HepG2 (cell line): ENCODE measurements at regions not wholly inside any gene's neighbourhood (a gene's known extent, or its start where the extent isn't known, plus 50 kb on each side); places are given as distances from the start of the nearest gene placed in this dataset.

Experiments used
- ATAC-seq: fragments of 200-7000 bp; cut with Tn5 transposase; 3 replicates; pipeline ENCODE4 v1.9.1; 2020; ENCODE audit warnings: mild to moderate bottlenecking, moderate library complexity
- BruUV-seq: library from RNA; stranded (reverse); fragments of 400-500 nt; replicated peaks from 2 replicates; lab custom pipeline; 2021; lab: Mats Ljungman, UMichigan
- CTCF ChIA-PET: fragments of 300-600 bp; formaldehyde crosslinking; extraction: SDS; loops from one replicate; lab custom pipeline; 2021; ENCODE audit warnings: low total read pairs, inconsistent platforms, low intra/inter-chr PET ratio; lab: Yijun Ruan, JAX
- POLR2A ChIA-PET: fragments of 350-600 bp; sonication (Branson Sonifier 250); formaldehyde crosslinking; loops from one replicate; lab custom pipeline; 2020; ENCODE audit warnings: antibody characterized with exemption, inconsistent platforms; lab: Yijun Ruan, JAX
- DNase-seq: peaks from one replicate; pipeline ENCODE4 v3.0.0-alpha.2; 2015; ENCODE audit warnings: low spot score
- FAIRE-seq: peaks from 3 replicates; lab custom pipeline; 2011; peaks lifted over from hg19 to GRCh38; lab: Jason Lieb, UNC
- H2AFZ ChIP-seq: one replicate; pipeline ENCODE4 v1.6.1; 2011; ENCODE audit warnings: low read length, inconsistent platforms
- H3K27ac ChIP-seq: fragments of 300-600 bp; 3 replicates; pipeline ENCODE4 v1.8.0; 2011; ENCODE audit warnings: mixed run types, mild to moderate bottlenecking, mixed read lengths, low read length, inconsistent platforms; ENCODE audit not compliant: insufficient read depth; ENCODE audit errors: extremely low read length
- H3K27me3 ChIP-seq, 2 experiments: fragments of 200-600 bp in 1 of 2; 2 replicates in 1 of 2; 3 replicates in 1 of 2; pipeline versions ENCODE4 v1.6.0 to v1.8.0; 2011; ENCODE audit warnings: low read length in 2 of 2, mild to moderate bottlenecking in 2 of 2, moderate library complexity in 2 of 2, inconsistent platforms in 1 of 2; ENCODE audit not compliant: insufficient read depth in 2 of 2, control insufficient read depth in 1 of 2
- H3K36me3 ChIP-seq, 2 experiments: fragments of 200-600 bp in 1 of 2; replicated peaks in 1 of 2; 2 replicates in 1 of 2; 3 replicates in 1 of 2; pipeline versions ENCODE4 v1.5.1 to v1.8.0; 2011; ENCODE audit warnings: low read length in 2 of 2, inconsistent platforms in 1 of 2; ENCODE audit not compliant: insufficient read depth in 2 of 2, control insufficient read depth in 1 of 2
- H3K4me1 ChIP-seq: 2 replicates; pipeline ENCODE4 v1.5.1; 2012; ENCODE audit warnings: low read length, inconsistent platforms; ENCODE audit not compliant: insufficient read depth
- H3K4me2 ChIP-seq: 2 replicates; pipeline ENCODE4 v1.6.0; 2011; ENCODE audit warnings: low read depth, low read length, inconsistent platforms
- H3K4me3 ChIP-seq, 3 experiments: fragments of 200-600 bp in 1 of 3; sonication (generic), shearing (Covaris generic) in 1 of 3; replicated peaks in 1 of 3; 2 replicates each; pipeline ENCODE4 v1.5.1; 2011 to 2016; ENCODE audit warnings: low read length in 3 of 3, inconsistent platforms in 2 of 3, low read depth in 2 of 3, mild to moderate bottlenecking in 2 of 3, control low read depth in 1 of 3, mixed read lengths in 1 of 3; ENCODE audit not compliant: insufficient read depth in 1 of 3
- H3K79me2 ChIP-seq: one replicate; pipeline ENCODE4 v1.6.1; 2011; ENCODE audit warnings: low read length, inconsistent platforms; ENCODE audit not compliant: insufficient read depth
- H3K9ac ChIP-seq: 2 replicates; pipeline ENCODE4 v1.6.0; 2011; ENCODE audit warnings: mild to moderate bottlenecking, low read depth, low read length, inconsistent platforms; ENCODE audit not compliant: insufficient read depth
- H3K9me3 ChIP-seq: 2 replicates; pipeline ENCODE4 v1.5.1; 2012; ENCODE audit warnings: mild to moderate bottlenecking, low read length
- H4K20me1 ChIP-seq: 2 replicates; pipeline ENCODE4 v1.6.0; 2011; ENCODE audit warnings: inconsistent platforms, mild to moderate bottlenecking, low read length, moderate library complexity; ENCODE audit not compliant: insufficient read depth
- CENPT ChIP-seq: sonication (generic); formaldehyde crosslinking; IDR thresholded peaks from 2 replicates; pipeline ENCODE4 v1.8.0; 2022; ENCODE audit warnings: low read depth, mild to moderate bottlenecking, moderate library complexity, missing genetic modification reagents
- DRAP1 ChIP-seq: IDR thresholded peaks from 2 replicates; pipeline ENCODE4 v1.6.1; 2016; ENCODE audit warnings: missing genetic modification reagents, missing compliant biosample characterization
- FOXJ3 ChIP-seq: sonication (generic); formaldehyde crosslinking; IDR thresholded peaks from 2 replicates; pipeline ENCODE4 v1.4.0; 2020; ENCODE audit warnings: missing genetic modification reagents, mild to moderate bottlenecking, borderline replicate concordance
- HNRNPLL ChIP-seq: fragments of 200-400 bp; formaldehyde crosslinking; IDR thresholded peaks from 2 replicates; pipeline ENCODE4 v1.6.1; 2017; ENCODE audit warnings: mild to moderate bottlenecking, low read depth, low read length; ENCODE audit not compliant: poor library complexity, severe bottlenecking
- KAT8 ChIP-seq: IDR thresholded peaks from 2 replicates; pipeline ENCODE4 v1.6.1; 2016; ENCODE audit warnings: missing genetic modification reagents, missing compliant biosample characterization
- MYPOP ChIP-seq: sonication (generic); formaldehyde crosslinking; IDR thresholded peaks from 2 replicates; pipeline ENCODE4 v1.8.1; 2023; ENCODE audit warnings: mild to moderate bottlenecking, moderate library complexity, missing genetic modification reagents
- NR2F1 ChIP-seq, 2 experiments: fragments of 450-650 bp in 1 of 2; formaldehyde crosslinking in 1 of 2; IDR thresholded peaks; 2 replicates each; pipeline versions ENCODE4 v1.5.0 to v1.6.1; 2016 to 2020; ENCODE audit warnings: mild to moderate bottlenecking in 1 of 2, missing compliant biosample characterization in 1 of 2, missing genetic modification reagents in 1 of 2, moderate library complexity in 1 of 2
- PTBP1 ChIP-seq: fragments of 200-400 bp; formaldehyde crosslinking; IDR thresholded peaks from 2 replicates; pipeline ENCODE4 v1.6.1; 2018; ENCODE audit warnings: low read length, low read depth; ENCODE audit not compliant: poor library complexity, severe bottlenecking
- TERF1 ChIP-seq: sonication (generic); formaldehyde crosslinking; IDR thresholded peaks from 2 replicates; pipeline ENCODE4 v1.8.0; 2022; ENCODE audit warnings: mild to moderate bottlenecking, missing genetic modification reagents, moderate library complexity
- TFAP4 ChIP-seq: sonication (generic); IDR thresholded peaks from 2 replicates; pipeline ENCODE4 v1.6.1; 2016; ENCODE audit warnings: low read depth, borderline replicate concordance
- ZNF343 ChIP-seq: sonication (generic); formaldehyde crosslinking; IDR thresholded peaks from 2 replicates; pipeline ENCODE4 v1.4.0; 2020; ENCODE audit warnings: mild to moderate bottlenecking, missing genetic modification reagents
- ZNF414 ChIP-seq: sonication (generic); formaldehyde crosslinking; IDR thresholded peaks from 2 replicates; pipeline ENCODE4 v1.5.0; 2020; ENCODE audit warnings: missing genetic modification reagents
- ZNF782 ChIP-seq: sonication (generic); formaldehyde crosslinking; IDR thresholded peaks from 2 replicates; pipeline ENCODE4 v1.4.0; 2020; ENCODE audit warnings: missing genetic modification reagents, mild to moderate bottlenecking, borderline replicate concordance
- WGBS: methylation state at CpG from one replicate; pipeline ENCODE4 v1.1.6; 2017; ENCODE audit warnings: low lambda C conversion rate; 5-methylcytosine and 5-hydroxymethylcytosine counted together
- in situ Hi-C: cut with HindIII; loops from 2 replicates; pipeline ENCODE4 v1.10.0; 2017; ENCODE audit warnings: low pct_unique_long_range_greater_than_20kb; ENCODE audit not compliant: extremely low pct_ligation_motif_present
- intact Hi-C: fragments of 100-400 bp; cut with micrococcal nuclease; formaldehyde crosslinking; loops from one replicate; pipeline ENCODE4 v1.10.0; 2022; ENCODE audit not compliant: unreplicated experiment

GRCh38 chr6:66662196-66662595, 955.2 kb upstream of the EYS start:
- Histone ChIP-seq H3K27ac (no peak overlapping the region), H3K4me1 (no peaks in the 10 kb centered on the region), H3K4me2 (no peak overlapping the region), H3K36me3 (no peaks in the 10 kb centered on the region), H3K79me2 (no peaks in the 10 kb centered on the region), H3K9ac (no peak overlapping the region), H3K27me3 (no peaks in the 10 kb centered on the region), H3K9me3 (no peaks in the 10 kb centered on the region), H4K20me1 (no peaks in the 10 kb centered on the region), H3K4me3 (no peak overlapping the region), H2AFZ (no peak overlapping the region)
- no peak for TF ChIP-seq KAT8 (CRISPR knock-in tag)
- TF ChIP-seq TFAP4: no peak
- TF ChIP-seq ZNF414 (CRISPR knock-in tag): no peak
- no peak for TF ChIP-seq MYPOP (CRISPR knock-in tag)
- in situ Hi-C loops: no loop called here
- FAIRE-seq (no peak), DNase-seq (peak; percentile 10), ATAC-seq (no peak)
- ChIA-PET POLR2A (no interaction called here), CTCF (no interaction called here)
- no TSS peak for BruUV-seq
- intact Hi-C loops: no loop called here

- Histone ChIP-seq H3K4me3 (no peak overlapping the region), H3K36me3 (no peaks in the 10 kb centered on the region), H2AFZ (no peak overlapping the region), H3K79me2 (no peaks in the 10 kb centered on the region), H3K4me1 (no peaks in the 10 kb centered on the region), H3K27ac (no peak overlapping the region), H3K9me3 (peaks cover 8% of the 10 kb centered on the region; the same call in 1 of the 2 replicates), H3K27me3 (no peaks in the 10 kb centered on the region), H3K9ac (no peak overlapping the region), H3K4me2 (no peak overlapping the region), H4K20me1 (no peaks in the 10 kb centered on the region)
- no peak for FAIRE-seq
- POLR2A ChIA-PET: no interaction called here
- in situ Hi-C loops: no loop called here
- CTCF ChIA-PET: no interaction called here
- no peak for DNase-seq
- no TSS peak for BruUV-seq
- WGBS: 12% methylated on average over 6 of the region's 13 CpGs
- ATAC-seq: no peak
- intact Hi-C loops: no loop called here
- TF ChIP-seq CENPT (CRISPR knock-in tag) (no peak), DRAP1 (CRISPR knock-in tag) (no peak), TERF1 (CRISPR knock-in tag) (no peak), NR2F1 (CRISPR knock-in tag; IDR thresholded peaks at IDR 0.05) (no peak), PTBP1 (no peak), HNRNPLL (no peak), ZNF782 (CRISPR knock-in tag) (no peak), FOXJ3 (CRISPR knock-in tag) (no peak), ZNF343 (CRISPR knock-in tag) (no peak)
Measured at GRCh38 chr6:66655420-66655819, 948.4 kb upstream of the EYS start.
